PFSK-1 (cell line): ENCODE measurements at regions not wholly inside any gene's neighbourhood (a gene's known extent, or its start where the extent isn't known, plus 50 kb on each side); places are given as distances from the start of the nearest gene placed in this dataset.

Source experiments
- REST ChIP-seq, 2 experiments: IDR thresholded peaks; 2 replicates each; pipeline versions ENCODE4 v1.6.1 to v1.8.0; 2011 to 2012; ENCODE audit warnings: low read depth in 2 of 2, low read length in 2 of 2, control low read depth in 1 of 2, inconsistent platforms in 1 of 2, mild to moderate bottlenecking in 1 of 2, moderate library complexity in 1 of 2; ENCODE audit not compliant: insufficient read depth in 1 of 2
- TAF1 ChIP-seq: IDR thresholded peaks from 2 replicates; pipeline ENCODE4 v1.6.1; 2012; ENCODE audit warnings: low read length, control low read depth, borderline replicate concordance; ENCODE audit not compliant: insufficient read depth

GRCh38 chr3:135690664-135691063, 274.9 kb upstream of the PPP2R3A start:
- TF ChIP-seq TAF1, result no peak
- TF ChIP-seq REST (IDR thresholded peaks at IDR 0.05; ENCODE audit: insufficient read depth in 1 of 2, low read depth in 2 of 2, low read length in 2 of 2), result no peak
